Transverse colon (tissue), 4 donors: ENCODE measurements at regions not wholly inside any gene's neighbourhood (a gene's known extent, or its start where the extent isn't known, plus 50 kb on each side); places are given as distances from the start of the nearest gene placed in this dataset.

Experiments
- DNase-seq: peaks from one replicate; pipeline ENCODE4 v3.0.0-alpha.2; 2019
- H3K27ac ChIP-seq, 4 donors: fragments of 200-600 bp; sonication (generic); 2 replicates each; pipeline ENCODE4 v1.5.1; 2016 to 2018; ENCODE audit warnings: inconsistent platforms in 4 of 4
- H3K27me3 ChIP-seq: fragments of 200-600 bp; sonication (generic); 2 replicates; pipeline ENCODE4 v1.5.1; 2017; ENCODE audit warnings: inconsistent platforms
- H3K36me3 ChIP-seq, 4 donors: fragments of 200-600 bp; sonication (generic); 2 replicates each; pipeline ENCODE4 v1.5.1; 2017 to 2019; ENCODE audit warnings: inconsistent platforms in 4 of 4
- H3K4me1 ChIP-seq, 4 donors: fragments of 200-600 bp; sonication (generic); 2 replicates each; pipeline ENCODE4 v1.5.1; 2017 to 2020; ENCODE audit warnings: inconsistent platforms in 4 of 4
- H3K4me3 ChIP-seq, 4 donors: fragments of 200-600 bp; sonication (generic); 1 replicate in 1 of 4; 2 replicates in 3 of 4; pipeline versions ENCODE4 v1.5.1 to v1.6.1; 2017 to 2019; ENCODE audit warnings: inconsistent platforms in 4 of 4
- H3K9me3 ChIP-seq, 2 donors: fragments of 200-600 bp; sonication (generic); 2 replicates each; pipeline ENCODE4 v1.5.1; 2017 to 2019; ENCODE audit warnings: inconsistent platforms in 2 of 2
- EP300 ChIP-seq: sonication (generic); formaldehyde crosslinking; IDR thresholded peaks from one replicate; pipeline ENCODE4 v1.6.1; 2017; ENCODE audit warnings: antibody characterized with exemption, low read depth
- POLR2A ChIP-seq: fragments of 450-650 bp; IDR thresholded peaks from one replicate; pipeline ENCODE4 v1.6.1; 2016; ENCODE audit warnings: antibody characterized with exemption, mild to moderate bottlenecking, moderate library complexity
- POLR2AphosphoS5 ChIP-seq, 3 donors: sonication (generic); formaldehyde crosslinking; IDR thresholded peaks; one replicate each; pipeline ENCODE4 v1.6.1; 2016; ENCODE audit warnings: antibody characterized with exemption in 3 of 3
- WGBS, 2 donors: methylation state at CpG; one replicate each; pipeline ENCODE4 v1.1.5; 2018; ENCODE audit warnings: low coverage in 1 of 2; 5-methylcytosine and 5-hydroxymethylcytosine counted together
- in situ Hi-C, 4 donors: fragments of 200-750 bp; cut with MboI; loops; one replicate each; pipeline versions ENCODE4 v1.15.0 to v1.15.1; 2017; ENCODE audit warnings: low sequenced_read_pairs in 3 of 4, low pct_ligation_motif_present in 1 of 4, low pct_unique_long_range_greater_than_20kb in 1 of 4
- intact Hi-C: fragments of 100-400 bp; cut with DNase I; formaldehyde crosslinking; loops from one replicate; pipeline ENCODE4 v1.15.1; 2023; ENCODE audit warnings: low total_unique reads
- TF ChIP-seq, protein P1 (sequence below), 5 experiments: fragments of 200-600 bp in 3 of 5; fragments of 450-650 bp in 2 of 5; sonication (generic) in 3 of 5; IDR thresholded peaks; 1 replicate in 2 of 5; 2 replicates in 3 of 5; pipeline ENCODE4 v1.5.1; 2016 to 2017; ENCODE audit warnings: antibody characterized with exemption in 5 of 5, inconsistent platforms in 3 of 5, mild to moderate bottlenecking in 2 of 5, moderate library complexity in 1 of 5

- Histone ChIP-seq H3K27me3 (no peaks in the 10 kb centered on the region), H3K4me1 (no peaks in the 10 kb centered on the region), H3K4me3 (no peak overlapping the region), H3K9me3 (no peaks in the 10 kb centered on the region), H3K36me3 (no peaks in the 10 kb centered on the region), H3K27ac (no peak overlapping the region)
- in situ Hi-C loops: loop anchor here in 1 of 4 donors (25.0 kb wide), 1 partner anchor 800 kb away; no protein-coding TSS in a partner anchor
- intact Hi-C loops: no loop called here
- 93 to 100% methylated on average over 1 to 2 of the region's 2 CpGs for WGBS, 2 donors
- no peak for DNase-seq
- TF ChIP-seq POLR2AphosphoS5 (IDR thresholded peaks at IDR 0.05) (no peak), POLR2A (no peak), EP300 (no peak)
- TF ChIP-seq, protein P1, sequence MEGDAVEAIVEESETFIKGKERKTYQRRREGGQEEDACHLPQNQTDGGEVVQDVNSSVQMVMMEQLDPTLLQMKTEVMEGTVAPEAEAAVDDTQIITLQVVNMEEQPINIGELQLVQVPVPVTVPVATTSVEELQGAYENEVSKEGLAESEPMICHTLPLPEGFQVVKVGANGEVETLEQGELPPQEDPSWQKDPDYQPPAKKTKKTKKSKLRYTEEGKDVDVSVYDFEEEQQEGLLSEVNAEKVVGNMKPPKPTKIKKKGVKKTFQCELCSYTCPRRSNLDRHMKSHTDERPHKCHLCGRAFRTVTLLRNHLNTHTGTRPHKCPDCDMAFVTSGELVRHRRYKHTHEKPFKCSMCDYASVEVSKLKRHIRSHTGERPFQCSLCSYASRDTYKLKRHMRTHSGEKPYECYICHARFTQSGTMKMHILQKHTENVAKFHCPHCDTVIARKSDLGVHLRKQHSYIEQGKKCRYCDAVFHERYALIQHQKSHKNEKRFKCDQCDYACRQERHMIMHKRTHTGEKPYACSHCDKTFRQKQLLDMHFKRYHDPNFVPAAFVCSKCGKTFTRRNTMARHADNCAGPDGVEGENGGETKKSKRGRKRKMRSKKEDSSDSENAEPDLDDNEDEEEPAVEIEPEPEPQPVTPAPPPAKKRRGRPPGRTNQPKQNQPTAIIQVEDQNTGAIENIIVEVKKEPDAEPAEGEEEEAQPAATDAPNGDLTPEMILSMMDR (IDR thresholded peaks at IDR 0.05): no peak
These were observed 270.3 kb downstream of the HTR7 start for GRCh38 chr10:90587561-90587960.

GRCh38 chr10:90588222-90588621 is 269.6 kb downstream of the HTR7 start:
- Histone ChIP-seq H3K9me3 (no peaks in the 10 kb centered on the region), H3K36me3 (no peaks in the 10 kb centered on the region), H3K4me1 (no peaks in the 10 kb centered on the region), H3K27me3 (no peaks in the 10 kb centered on the region), H3K4me3 (no peak overlapping the region), H3K27ac (no peak overlapping the region)
- intact Hi-C loops (no loop called here), in situ Hi-C loops (loop anchor here in 1 of 4 donors (25.0 kb wide), 1 partner anchor 801 kb away; no protein-coding TSS in a partner anchor)
- no peak for TF ChIP-seq POLR2A
- TF ChIP-seq, protein P1 (IDR thresholded peaks at IDR 0.05): no peak
- TF ChIP-seq EP300: no peak
- TF ChIP-seq POLR2AphosphoS5 (IDR thresholded peaks at IDR 0.05): no peak
- WGBS, 2 donors: 56 to 64% methylated on average over 3 of the region's 3 CpGs
- DNase-seq: no peak

DNA sequence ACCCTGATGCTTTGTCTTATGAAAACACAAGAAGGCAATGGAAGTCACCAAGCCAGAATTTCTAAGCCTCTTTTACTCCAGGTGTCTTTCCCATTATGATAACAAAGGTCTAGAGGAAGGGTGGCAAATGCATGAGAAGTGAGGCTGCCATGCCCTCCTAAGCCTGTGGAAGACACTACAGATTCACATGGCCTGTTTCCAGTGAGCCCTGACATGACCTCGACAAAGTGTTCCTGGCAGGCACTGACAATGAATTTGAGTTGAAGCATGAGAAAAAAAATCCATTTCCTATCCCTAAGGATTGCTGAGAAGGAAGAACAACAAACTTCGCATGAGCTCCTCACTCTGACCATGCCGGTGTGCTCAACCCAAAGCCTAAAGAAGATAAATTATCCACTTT is 268.0 kb downstream of the HTR7 start:
- intact Hi-C loops (no loop called here), in situ Hi-C loops (loop anchor here in 1 of 4 donors (25.0 kb wide), 1 partner anchor 803 kb away; no protein-coding TSS in a partner anchor)
- Histone ChIP-seq H3K4me1 (no peaks in the 10 kb centered on the region), H3K36me3 (no peaks in the 10 kb centered on the region), H3K27me3 (no peaks in the 10 kb centered on the region), H3K4me3 (no peak overlapping the region), H3K9me3 (no peaks in the 10 kb centered on the region), H3K27ac (no peak overlapping the region)
- WGBS, 2 donors: 62 to 65% methylated on average over 3 of the region's 3 CpGs
- no peak for TF ChIP-seq POLR2AphosphoS5 (IDR thresholded peaks at IDR 0.05)
- DNase-seq: no peak

DNA sequence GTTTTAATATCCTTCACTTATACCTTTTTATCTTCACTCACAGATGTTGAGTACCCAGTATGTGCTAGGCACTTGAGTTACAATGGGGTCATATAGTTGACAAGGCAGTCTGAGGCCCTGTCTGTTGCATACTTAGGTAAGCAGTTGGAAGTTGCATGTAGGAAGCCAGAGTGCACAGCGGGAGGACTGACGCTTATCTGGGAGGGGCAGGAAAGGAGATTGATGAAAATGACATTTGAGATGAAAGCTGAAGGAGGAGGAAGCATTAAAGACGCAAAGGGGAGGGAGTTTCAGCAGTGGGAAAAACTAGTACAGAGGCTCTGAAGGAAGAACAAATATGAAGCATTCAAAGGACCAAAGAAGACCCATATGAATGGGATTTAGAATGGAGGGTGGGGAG is 266.2 kb downstream of the HTR7 start:
- intact Hi-C loops (no loop called here), in situ Hi-C loops (loop anchor here in 1 of 4 donors (25.0 kb wide), 1 partner anchor 804 kb away; no protein-coding TSS in a partner anchor)
- Histone ChIP-seq H3K4me3 (no peak overlapping the region), H3K27ac (no peak overlapping the region), H3K27me3 (no peaks in the 10 kb centered on the region), H3K4me1 (no peaks in the 10 kb centered on the region), H3K36me3 (no peaks in the 10 kb centered on the region), H3K9me3 (no peaks in the 10 kb centered on the region)
- no peak for DNase-seq
- TF ChIP-seq, protein P1 (IDR thresholded peaks at IDR 0.05): no peak
- TF ChIP-seq EP300: no peak
- TF ChIP-seq POLR2AphosphoS5 (IDR thresholded peaks at IDR 0.05): no peak
- TF ChIP-seq POLR2A: no peak
- WGBS, 2 donors: 55 to 65% methylated on average over 3 of the region's 3 CpGs
